ENCODE measurements at regions not wholly inside any gene's neighbourhood (a gene's known extent, or its start where the extent isn't known, plus 50 kb on each side); places are given as distances from the start of the nearest gene placed in this dataset.

DNA sequence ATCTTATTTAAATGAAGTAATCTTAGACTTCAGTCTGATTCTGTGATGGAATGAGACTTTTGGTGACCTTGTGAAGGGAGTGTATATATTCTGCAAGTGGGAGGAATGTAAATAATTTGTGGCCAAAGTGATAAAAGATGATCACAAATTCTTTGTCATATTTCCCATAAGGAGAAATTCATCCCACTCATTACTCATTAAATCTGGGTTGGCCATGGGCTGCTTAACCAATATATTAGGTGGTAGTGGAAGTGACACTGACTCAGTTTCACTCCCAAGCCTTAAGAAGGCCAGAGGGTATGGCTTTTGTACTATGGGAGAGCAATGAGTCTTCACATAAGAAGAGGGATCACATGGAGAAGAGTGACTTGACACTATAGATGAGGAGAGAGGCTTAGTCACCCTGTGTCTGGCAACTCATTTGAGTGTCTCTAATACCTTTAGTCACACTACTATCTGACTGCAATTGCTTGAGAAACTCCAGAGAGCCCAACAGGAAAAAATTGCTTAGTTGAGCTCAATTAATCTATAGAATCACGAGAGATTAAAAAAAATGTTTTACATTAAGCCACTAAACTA, 408.2 kb upstream of the PITX2 start:
- Histone ChIP-seq H3K9ac (ENCODE audit: low read length) (no peak overlapping the region), H3K9me3 (ENCODE audit: insufficient read depth, low read length) (no peaks in the 10 kb centered on the region), H3K36me3 (ENCODE audit: low read length) (no peaks in the 10 kb centered on the region), H3K27me3 (ENCODE audit: low read length) (no peaks in the 10 kb centered on the region), H3K79me2 (ENCODE audit: insufficient read depth, low read length) (no peaks in the 10 kb centered on the region), H3F3A (ENCODE audit: insufficient read depth) (no peaks in the 10 kb centered on the region), H4K20me1 (ENCODE audit: low read depth, low read length) (no peaks in the 10 kb centered on the region), H3K4me2 (ENCODE audit: low read depth, low read length, poor library complexity, severe bottlenecking) (no peak overlapping the region), H3K9me2 (replicated peaks; ENCODE audit: insufficient read depth, low read length) (no peaks in the 10 kb centered on the region), H2AFZ (ENCODE audit: low read depth, low read length, severe bottlenecking) (no peak overlapping the region), H3K4me3 (ENCODE audit: insufficient read depth, low read length, poor library complexity, severe bottlenecking) (no peak overlapping the region), H3K27ac (ENCODE audit: low read depth, low read length) (no peak overlapping the region)
- no peak for TF ChIP-seq EZH2phosphoT487 (conservative IDR thresholded peaks at IDR 0.05; ENCODE audit: low read length)
- TF ChIP-seq CTCF (IDR thresholded peaks at IDR 0.05; ENCODE audit: insufficient read depth, low read length, poor library complexity, severe bottlenecking) = no peak

DNA sequence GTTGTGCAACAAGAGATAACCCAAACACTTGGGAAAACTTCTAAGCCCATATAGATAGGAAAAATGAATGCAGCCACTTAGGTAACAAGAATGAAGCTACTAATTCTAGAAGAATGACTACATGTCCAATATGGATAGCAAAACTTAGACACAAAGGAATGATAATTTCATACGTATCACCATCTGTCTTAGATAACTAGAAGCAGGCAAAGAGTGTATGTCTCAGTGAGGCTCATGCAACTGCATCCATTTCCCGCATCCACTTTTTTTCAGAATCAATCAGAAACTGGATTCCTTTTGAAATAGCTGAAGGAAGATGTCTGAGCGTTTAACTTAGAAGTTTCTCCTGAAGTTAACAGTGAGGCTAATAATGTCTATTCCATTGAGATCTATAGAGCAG, 408.7 kb upstream of the PITX2 start:
- no peaks in the 10 kb centered on the region for H3F3A ChIP-seq (ENCODE audit: insufficient read depth)
- no peak overlapping the region for H2AFZ ChIP-seq (ENCODE audit: low read depth, low read length, severe bottlenecking)
- H3K9ac ChIP-seq (ENCODE audit: low read length) = no peak overlapping the region
- H3K27ac ChIP-seq (ENCODE audit: low read depth, low read length) = no peak overlapping the region
- H3K27me3 ChIP-seq (ENCODE audit: low read length) = no peaks in the 10 kb centered on the region
- H3K36me3 ChIP-seq (ENCODE audit: low read length) = no peaks in the 10 kb centered on the region
- H3K9me2 ChIP-seq (replicated peaks; ENCODE audit: insufficient read depth, low read length) = no peaks in the 10 kb centered on the region
- no peaks in the 10 kb centered on the region for H3K9me3 ChIP-seq (ENCODE audit: insufficient read depth, low read length)
- H4K20me1 ChIP-seq (ENCODE audit: low read depth, low read length) = no peaks in the 10 kb centered on the region
- H3K4me3 ChIP-seq (ENCODE audit: insufficient read depth, low read length, poor library complexity, severe bottlenecking) = no peak overlapping the region
- no peaks in the 10 kb centered on the region for H3K79me2 ChIP-seq (ENCODE audit: insufficient read depth, low read length)
- TF ChIP-seq CTCF (IDR thresholded peaks at IDR 0.05; ENCODE audit: insufficient read depth, low read length, poor library complexity, severe bottlenecking) (no peak), EZH2phosphoT487 (conservative IDR thresholded peaks at IDR 0.05; ENCODE audit: low read length) (no peak)
- no peak overlapping the region for H3K4me2 ChIP-seq (ENCODE audit: low read depth, low read length, poor library complexity, severe bottlenecking)

GRCh38 chr4:111037591-111038360, 414.9 kb upstream of the PITX2 start:
- Histone ChIP-seq H3K27me3 (ENCODE audit: low read length) (no peaks in the 10 kb centered on the region), H3K4me2 (ENCODE audit: low read depth, low read length, poor library complexity, severe bottlenecking) (no peak overlapping the region), H2AFZ (ENCODE audit: low read depth, low read length, severe bottlenecking) (no peak overlapping the region), H3K79me2 (ENCODE audit: insufficient read depth, low read length) (no peaks in the 10 kb centered on the region), H3F3A (ENCODE audit: insufficient read depth) (no peaks in the 10 kb centered on the region), H3K9ac (ENCODE audit: low read length) (no peak overlapping the region), H4K20me1 (ENCODE audit: low read depth, low read length) (no peaks in the 10 kb centered on the region), H3K9me2 (replicated peaks; ENCODE audit: insufficient read depth, low read length) (no peaks in the 10 kb centered on the region), H3K27ac (ENCODE audit: low read depth, low read length) (no peak overlapping the region), H3K9me3 (ENCODE audit: insufficient read depth, low read length) (no peaks in the 10 kb centered on the region), H3K36me3 (ENCODE audit: low read length) (no peaks in the 10 kb centered on the region), H3K4me3 (ENCODE audit: insufficient read depth, low read length, poor library complexity, severe bottlenecking) (no peak overlapping the region)
- TF ChIP-seq CTCF (IDR thresholded peaks at IDR 0.05; ENCODE audit: insufficient read depth, low read length, poor library complexity, severe bottlenecking) (no peak), EZH2phosphoT487 (conservative IDR thresholded peaks at IDR 0.05; ENCODE audit: low read length) (no peak)
